ENCODE measurements at regions not wholly inside any gene's neighbourhood (a gene's known extent, or its start where the extent isn't known, plus 50 kb on each side); places are given as distances from the start of the nearest gene placed in this dataset.

- TF ChIP-seq CTCF (IDR thresholded peaks at IDR 0.05), result no peak
- no peak for TF ChIP-seq EP300 (IDR thresholded peaks at IDR 0.05; ENCODE audit: low read depth)
- no peak for TF ChIP-seq POLR2A (IDR thresholded peaks at IDR 0.05)
Measured at GRCh38 chr2:43034242-43034619, 192.2 kb downstream of the ZFP36L2 start.

Data from transverse colon (tissue), 3 donors.